ENCODE measurements at regions not wholly inside any gene's neighbourhood (a gene's known extent, or its start where the extent isn't known, plus 50 kb on each side); places are given as distances from the start of the nearest gene placed in this dataset.

DNA sequence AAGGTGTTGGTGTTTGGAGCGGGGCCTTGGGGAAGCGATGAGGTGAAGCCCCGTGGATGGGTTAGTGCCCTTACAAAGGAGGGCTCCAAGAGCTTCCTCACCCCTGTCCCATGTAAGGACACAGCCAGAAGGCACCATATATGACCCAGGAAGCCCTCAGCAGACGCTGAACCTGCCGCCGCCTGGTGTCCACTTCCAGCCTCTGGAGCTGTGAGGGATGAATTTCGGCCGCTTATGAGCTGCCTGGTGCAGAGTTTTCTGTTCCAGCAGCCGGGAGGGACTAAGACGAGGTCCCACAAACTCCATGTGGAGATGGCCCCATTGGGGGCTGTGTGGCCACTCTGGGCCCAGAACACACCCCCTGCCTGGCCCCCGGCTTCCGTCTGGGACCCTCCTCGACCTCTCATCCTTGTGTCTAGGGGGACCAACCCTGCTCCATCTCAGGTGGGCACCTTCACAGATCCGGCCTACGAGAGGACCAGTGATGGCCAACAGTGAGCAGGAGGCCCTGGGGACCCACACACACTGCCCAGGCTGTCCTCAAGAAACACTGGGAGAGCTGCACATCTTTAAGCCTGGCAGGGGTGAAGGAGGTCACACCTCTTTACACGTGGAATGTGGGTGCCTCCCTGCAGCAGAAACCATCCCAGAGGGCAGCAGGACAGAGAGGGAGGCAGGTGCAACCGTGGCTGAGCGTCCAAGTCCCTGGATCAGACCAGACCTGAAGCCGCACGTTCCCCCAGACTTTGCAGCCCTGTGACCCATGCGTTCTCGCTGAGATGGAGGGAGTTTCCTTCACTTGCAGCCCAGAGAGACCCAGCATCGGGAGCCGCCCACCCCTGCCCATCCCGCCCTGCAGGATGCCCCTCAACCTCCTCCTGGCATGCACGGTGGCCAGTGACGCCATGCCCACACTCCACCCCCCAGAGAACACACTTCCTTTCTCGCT, 96.1 kb downstream of the PDGFA start:
- TF ChIP-seq, protein P1, sequence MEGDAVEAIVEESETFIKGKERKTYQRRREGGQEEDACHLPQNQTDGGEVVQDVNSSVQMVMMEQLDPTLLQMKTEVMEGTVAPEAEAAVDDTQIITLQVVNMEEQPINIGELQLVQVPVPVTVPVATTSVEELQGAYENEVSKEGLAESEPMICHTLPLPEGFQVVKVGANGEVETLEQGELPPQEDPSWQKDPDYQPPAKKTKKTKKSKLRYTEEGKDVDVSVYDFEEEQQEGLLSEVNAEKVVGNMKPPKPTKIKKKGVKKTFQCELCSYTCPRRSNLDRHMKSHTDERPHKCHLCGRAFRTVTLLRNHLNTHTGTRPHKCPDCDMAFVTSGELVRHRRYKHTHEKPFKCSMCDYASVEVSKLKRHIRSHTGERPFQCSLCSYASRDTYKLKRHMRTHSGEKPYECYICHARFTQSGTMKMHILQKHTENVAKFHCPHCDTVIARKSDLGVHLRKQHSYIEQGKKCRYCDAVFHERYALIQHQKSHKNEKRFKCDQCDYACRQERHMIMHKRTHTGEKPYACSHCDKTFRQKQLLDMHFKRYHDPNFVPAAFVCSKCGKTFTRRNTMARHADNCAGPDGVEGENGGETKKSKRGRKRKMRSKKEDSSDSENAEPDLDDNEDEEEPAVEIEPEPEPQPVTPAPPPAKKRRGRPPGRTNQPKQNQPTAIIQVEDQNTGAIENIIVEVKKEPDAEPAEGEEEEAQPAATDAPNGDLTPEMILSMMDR (conservative IDR thresholded peaks at IDR 0.05), result no peak
- peaks cover 12% of the 10 kb centered on the region for H3K9me3 Mint-ChIP-seq
- H3K27me3 ChIP-seq (ENCODE audit: control insufficient read depth, insufficient read depth, low read length, poor library complexity, severe bottlenecking), result no peaks in the 10 kb centered on the region
- H3K9me3 ChIP-seq (ENCODE audit: control insufficient read depth, low read length), result no peaks in the 10 kb centered on the region
- no peak overlapping the region for H3K9ac ChIP-seq (ENCODE audit: extremely low read depth, low read length, poor library complexity, severe bottlenecking)
- no peaks in the 10 kb centered on the region for H3K27me3 Mint-ChIP-seq (ENCODE audit: insufficient read depth)
- H3K4me3 ChIP-seq (ENCODE audit: low read length), result no peak overlapping the region
- no peaks in the 10 kb centered on the region for H3K36me3 Mint-ChIP-seq (ENCODE audit: low read depth)
- no peaks in the 10 kb centered on the region for H3K4me1 Mint-ChIP-seq
- H3K27ac ChIP-seq (ENCODE audit: low read depth, low read length), result no peak overlapping the region
- WGBS, 2 experiments (ENCODE audit: insufficient coverage in 1 of 2, insufficient read length in 1 of 2), result 86 to 96% methylated on average over 17 to 28 of the region's 28 CpGs
- H3K4me3 Mint-ChIP-seq, result no peak overlapping the region
- DNase-seq, result no peak
- no peaks in the 10 kb centered on the region for H3K4me1 ChIP-seq (ENCODE audit: control insufficient read depth, insufficient read depth, low read length)
- H3K27ac Mint-ChIP-seq, result no peak overlapping the region
- H3K36me3 ChIP-seq (ENCODE audit: control insufficient read depth, insufficient read depth, low read length), result no peaks in the 10 kb centered on the region

DNA sequence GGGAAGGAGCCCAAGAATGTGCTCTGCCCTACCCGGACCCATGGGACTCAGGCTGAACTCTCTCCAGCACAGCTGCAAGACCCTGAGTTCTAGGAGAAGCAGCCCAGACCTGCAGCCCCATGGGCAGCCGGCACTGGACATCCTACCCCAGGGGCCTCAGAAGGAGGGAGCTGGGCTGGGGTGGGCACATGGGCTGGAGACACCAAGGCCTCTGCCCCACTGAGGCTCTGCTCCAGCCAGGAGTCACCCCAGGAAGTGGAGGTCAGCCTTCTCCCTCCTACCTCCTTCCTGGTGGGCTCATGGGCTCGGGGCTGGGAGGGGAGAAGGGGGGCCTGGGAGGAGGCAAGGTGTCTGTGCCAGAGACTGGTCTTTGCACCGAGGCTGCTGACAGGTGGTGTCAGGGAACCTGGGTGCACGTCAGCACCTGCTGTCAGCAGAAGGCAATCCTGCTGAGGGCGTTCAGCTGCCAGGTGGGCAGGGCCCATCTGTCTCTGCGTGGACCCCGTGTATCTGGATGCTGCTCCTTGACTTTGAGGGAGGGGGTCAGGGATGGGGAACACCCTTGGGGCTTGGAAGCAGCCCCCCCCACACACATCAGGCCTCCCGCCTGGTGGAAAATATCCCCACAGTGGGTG, 95.2 kb downstream of the PDGFA start:
- H3K9ac ChIP-seq (ENCODE audit: extremely low read depth, low read length, poor library complexity, severe bottlenecking), result no peak overlapping the region
- H3K36me3 ChIP-seq (ENCODE audit: control insufficient read depth, insufficient read depth, low read length), result no peaks in the 10 kb centered on the region
- no peak overlapping the region for H3K4me3 ChIP-seq (ENCODE audit: low read length)
- no peaks in the 10 kb centered on the region for H3K27me3 ChIP-seq (ENCODE audit: control insufficient read depth, insufficient read depth, low read length, poor library complexity, severe bottlenecking)
- H3K4me1 ChIP-seq (ENCODE audit: control insufficient read depth, insufficient read depth, low read length), result no peaks in the 10 kb centered on the region
- no peak for DNase-seq
- H3K4me1 Mint-ChIP-seq, result no peaks in the 10 kb centered on the region
- no peaks in the 10 kb centered on the region for H3K9me3 ChIP-seq (ENCODE audit: control insufficient read depth, low read length)
- H3K36me3 Mint-ChIP-seq (ENCODE audit: low read depth), result no peaks in the 10 kb centered on the region
- WGBS, 2 experiments (ENCODE audit: insufficient coverage in 1 of 2, insufficient read length in 1 of 2), result 88 to 100% methylated on average over 4 to 9 of the region's 9 CpGs
- H3K9me3 Mint-ChIP-seq, result peaks cover 10% of the 10 kb centered on the region
- H3K4me3 Mint-ChIP-seq, result no peak overlapping the region
- no peak overlapping the region for H3K27ac Mint-ChIP-seq
- no peak overlapping the region for H3K27ac ChIP-seq (ENCODE audit: low read depth, low read length)
- TF ChIP-seq, protein P1 (conservative IDR thresholded peaks at IDR 0.05), result no peak
- no peaks in the 10 kb centered on the region for H3K27me3 Mint-ChIP-seq (ENCODE audit: insufficient read depth)

GRCh38 chr7:424961-425793, 94.5 kb downstream of the PDGFA start:
- no peaks in the 10 kb centered on the region for H3K9me3 ChIP-seq (ENCODE audit: control insufficient read depth, low read length)
- H3K9ac ChIP-seq (ENCODE audit: extremely low read depth, low read length, poor library complexity, severe bottlenecking), result no peak overlapping the region
- 86 to 91% methylated on average over 38 to 46 of the region's 46 CpGs for WGBS, 2 experiments (ENCODE audit: insufficient coverage in 1 of 2, insufficient read length in 1 of 2)
- Mint-ChIP-seq H3K9me3 (peaks cover 10% of the 10 kb centered on the region), H3K4me3 (no peak overlapping the region), H3K27me3 (ENCODE audit: insufficient read depth) (no peaks in the 10 kb centered on the region), H3K27ac (no peak overlapping the region), H3K36me3 (ENCODE audit: low read depth) (no peaks in the 10 kb centered on the region), H3K4me1 (no peaks in the 10 kb centered on the region)
- no peaks in the 10 kb centered on the region for H3K4me1 ChIP-seq (ENCODE audit: control insufficient read depth, insufficient read depth, low read length)
- no peak overlapping the region for H3K27ac ChIP-seq (ENCODE audit: low read depth, low read length)
- no peaks in the 10 kb centered on the region for H3K27me3 ChIP-seq (ENCODE audit: control insufficient read depth, insufficient read depth, low read length, poor library complexity, severe bottlenecking)
- H3K4me3 ChIP-seq (ENCODE audit: low read length), result no peak overlapping the region
- no peak for DNase-seq
- H3K36me3 ChIP-seq (ENCODE audit: control insufficient read depth, insufficient read depth, low read length), result no peaks in the 10 kb centered on the region
- TF ChIP-seq, protein P1 (conservative IDR thresholded peaks at IDR 0.05), result no peak

Data from endodermal cell (in vitro differentiated cells).